ENCODE measurements at regions not wholly inside any gene's neighbourhood (a gene's known extent, or its start where the extent isn't known, plus 50 kb on each side); places are given as distances from the start of the nearest gene placed in this dataset.
"Not testable (repeated sequence)": the region's sequence is repeated elsewhere in the genome, so short reads cannot be mapped to it uniquely, and the experiment has no call there.

GRCh38 chr2:121132054-121132761 lies 152.8 kb downstream of the TFCP2L1 start:
- no peak for DNase-seq (ENCODE audit: low read depth in 2 of 2)

- no peak for DNase-seq (ENCODE audit: low read depth in 2 of 2)
Measured at GRCh38 chr2:121132762-121133107, 152.3 kb downstream of the TFCP2L1 start.

- no peak for DNase-seq (ENCODE audit: low read depth in 2 of 2)
Measured at GRCh38 chr2:121133551-121134319, 151.3 kb downstream of the TFCP2L1 start.

- DNase-seq (ENCODE audit: low read depth in 2 of 2), result no peak
Measured at GRCh38 chr2:121134728-121135127, 150.3 kb downstream of the TFCP2L1 start.

GRCh38 chr2:121135168-121135853 lies 149.7 kb downstream of the TFCP2L1 start:
- DNase-seq (ENCODE audit: low read depth in 2 of 2), result no peak

- DNase-seq (ENCODE audit: low read depth in 2 of 2), result no peak
Measured at GRCh38 chr2:121136323-121136722, 148.7 kb downstream of the TFCP2L1 start.

- DNase-seq (ENCODE audit: low read depth in 2 of 2), result no peak
Measured at GRCh38 chr2:121137571-121137970, 147.4 kb downstream of the TFCP2L1 start.

- no peak for DNase-seq (ENCODE audit: low read depth in 2 of 2)
Measured at GRCh38 chr2:121140734-121141133, 144.3 kb downstream of the TFCP2L1 start.

- DNase-seq (ENCODE audit: low read depth in 2 of 2), result no peak
Measured at GRCh38 chr2:121142452-121142851, 142.6 kb downstream of the TFCP2L1 start.

GRCh38 chr2:121144111-121144510 lies 140.9 kb downstream of the TFCP2L1 start:
- DNase-seq (ENCODE audit: low read depth in 2 of 2), result no peak

- no peak for DNase-seq (ENCODE audit: low read depth in 2 of 2)
Measured at GRCh38 chr2:121146630-121147029, 138.4 kb downstream of the TFCP2L1 start.

- no peak for DNase-seq (ENCODE audit: low read depth in 2 of 2)
Measured at GRCh38 chr2:121147766-121148165, 137.2 kb downstream of the TFCP2L1 start.

GRCh38 chr2:121148481-121148880 lies 136.5 kb downstream of the TFCP2L1 start:
- no peak for DNase-seq (ENCODE audit: low read depth in 2 of 2)

GRCh38 chr2:121149384-121149783 lies 135.6 kb downstream of the TFCP2L1 start:
- DNase-seq (ENCODE audit: low read depth in 2 of 2), result no peak

GRCh38 chr2:121150126-121150525 lies 134.9 kb downstream of the TFCP2L1 start:
- DNase-seq (ENCODE audit: low read depth in 2 of 2), result no peak

- no peak for DNase-seq (ENCODE audit: low read depth in 2 of 2)
Measured at GRCh38 chr2:121150713-121151112, 134.3 kb downstream of the TFCP2L1 start.

- DNase-seq (ENCODE audit: low read depth in 2 of 2), result no peak
Measured at GRCh38 chr2:121151311-121152109, 133.5 kb downstream of the TFCP2L1 start.

- no peak for DNase-seq (ENCODE audit: low read depth in 2 of 2)
Measured at GRCh38 chr2:121152861-121153260, 132.1 kb downstream of the TFCP2L1 start.

GRCh38 chr2:121153516-121153915 lies 131.5 kb downstream of the TFCP2L1 start:
- no peak for DNase-seq (ENCODE audit: low read depth in 2 of 2)

- DNase-seq (ENCODE audit: low read depth in 2 of 2), result no peak
Measured at GRCh38 chr2:121155502-121156056, 129.4 kb downstream of the TFCP2L1 start.

GRCh38 chr2:121157481-121157880 lies 127.5 kb downstream of the TFCP2L1 start:
- not testable (repeated sequence) for DNase-seq (ENCODE audit: low read depth in 2 of 2)
